CD4-positive, alpha-beta T cell treated with Interleukin-4 for 4 hours (primary cell): ENCODE measurements at regions not wholly inside any gene's neighbourhood (a gene's known extent, or its start where the extent isn't known, plus 50 kb on each side); places are given as distances from the start of the nearest gene placed in this dataset.

Source experiments
- DNase-seq: peaks from one replicate; pipeline ENCODE4 v3.0.0-alpha.2; 2020

DNA sequence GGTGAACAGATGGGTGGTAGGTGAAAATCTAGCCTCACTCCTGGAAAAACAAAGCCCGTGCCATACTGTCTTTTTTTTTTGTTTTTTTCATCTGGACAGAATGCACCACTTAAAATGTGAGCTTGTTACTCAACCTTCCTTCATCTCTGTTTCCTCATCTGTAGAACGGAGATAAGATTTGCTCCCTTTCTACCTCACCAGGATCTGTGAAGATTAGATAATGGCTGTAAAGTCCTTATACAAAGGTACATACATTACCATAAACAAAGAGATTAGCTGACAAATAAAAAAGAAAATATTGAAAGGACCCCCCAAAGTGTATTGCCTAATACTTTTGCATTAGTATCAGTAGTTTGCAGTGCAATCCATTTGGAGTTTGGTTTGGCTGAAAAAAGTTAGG lies 75.4 kb upstream of the ZEB2 start:
- no peak for DNase-seq

DNA sequence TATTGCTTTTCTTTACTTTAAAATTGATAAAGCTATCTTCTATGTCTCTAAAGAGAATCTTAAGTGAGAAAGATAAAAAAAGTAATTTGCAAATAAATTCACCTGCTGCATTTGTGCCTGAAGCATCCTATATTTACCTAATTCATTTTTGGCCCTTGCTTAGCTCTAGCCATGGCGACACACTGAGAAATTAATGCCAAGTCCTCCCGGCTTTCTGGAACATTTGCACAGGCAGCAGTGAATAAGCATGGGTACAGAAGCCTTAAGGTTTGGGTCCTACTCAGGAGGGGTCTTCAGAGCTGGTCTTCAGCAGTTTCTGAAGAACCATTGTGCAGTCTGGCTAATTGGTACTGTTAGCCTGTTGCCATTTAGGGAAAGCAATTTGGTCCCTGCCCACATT lies 73.9 kb upstream of the ZEB2 start:
- DNase-seq, result no peak

DNA sequence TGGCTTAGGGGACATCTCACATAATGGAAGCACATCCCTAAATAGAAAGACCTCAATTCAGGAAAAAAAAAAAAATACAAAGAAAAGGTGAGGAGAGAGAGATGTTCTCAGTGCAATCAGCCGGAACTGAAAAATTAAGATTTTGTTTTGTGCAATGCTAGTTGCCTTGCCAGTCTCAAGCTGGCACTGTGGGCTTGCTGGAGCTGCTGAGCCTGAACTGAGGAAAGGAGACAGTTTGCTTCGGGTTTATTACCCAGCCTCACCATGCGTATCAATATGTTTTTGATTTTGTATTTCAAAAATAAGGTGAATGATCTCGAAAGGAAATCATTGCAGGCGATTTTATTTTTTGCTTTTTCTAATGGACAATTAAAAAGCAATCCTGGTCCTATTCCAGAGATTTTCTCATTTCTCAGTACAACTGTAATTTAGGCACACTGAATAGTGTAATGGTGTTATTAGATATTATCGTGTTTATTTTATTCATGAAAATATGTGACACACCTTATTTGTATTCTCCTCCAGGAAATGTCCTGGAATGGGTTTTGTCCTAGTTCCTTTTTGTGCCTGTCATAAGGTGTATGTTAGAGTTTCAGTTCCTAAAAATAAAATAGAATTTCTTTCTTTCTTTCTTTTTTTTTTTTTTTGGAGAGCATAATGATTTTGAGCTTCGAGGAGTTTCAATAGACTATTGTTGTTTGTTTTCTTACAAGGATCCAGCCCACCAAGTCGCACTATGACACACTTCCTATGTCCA lies 72.8 kb upstream of the ZEB2 start:
- DNase-seq, result no peak

DNA sequence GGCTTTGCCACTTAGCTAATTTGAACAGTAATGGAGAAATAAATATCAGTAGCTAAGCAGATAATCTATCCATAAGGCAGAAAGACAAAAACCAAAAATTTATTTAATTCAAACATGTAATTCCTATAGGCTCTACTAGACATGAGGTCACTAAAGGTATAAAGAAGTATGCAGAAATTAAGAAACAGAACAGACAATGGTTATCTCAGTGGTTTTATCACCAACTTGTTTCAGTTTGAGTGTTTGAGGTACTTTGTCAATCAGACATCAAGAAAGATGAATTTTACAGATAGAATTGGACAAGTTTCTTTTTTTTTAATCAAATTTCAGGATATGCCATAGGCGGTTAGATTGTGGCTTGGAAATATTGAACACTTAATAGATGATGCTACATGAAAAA lies 67.4 kb upstream of the ZEB2 start:
- no peak for DNase-seq

DNA sequence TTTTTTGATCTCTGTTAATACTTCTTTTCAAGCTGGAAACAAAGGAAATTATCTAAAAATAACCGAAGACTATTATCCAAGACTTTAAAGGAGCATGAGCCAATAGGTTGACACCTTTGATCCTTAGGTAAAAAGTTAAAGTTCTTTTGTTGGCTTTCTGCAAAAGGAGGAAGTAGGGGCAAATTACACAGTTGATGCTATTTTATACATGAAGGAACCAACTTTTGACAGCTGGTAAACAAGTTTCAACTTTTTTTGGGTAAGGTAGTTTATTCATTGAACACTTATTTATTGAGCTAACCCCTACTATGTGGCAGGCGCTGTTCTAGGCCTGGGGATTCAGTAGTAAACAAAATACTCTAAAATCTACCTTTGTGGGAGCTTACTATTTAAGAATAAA lies 66.6 kb upstream of the ZEB2 start:
- DNase-seq, result no peak

DNA sequence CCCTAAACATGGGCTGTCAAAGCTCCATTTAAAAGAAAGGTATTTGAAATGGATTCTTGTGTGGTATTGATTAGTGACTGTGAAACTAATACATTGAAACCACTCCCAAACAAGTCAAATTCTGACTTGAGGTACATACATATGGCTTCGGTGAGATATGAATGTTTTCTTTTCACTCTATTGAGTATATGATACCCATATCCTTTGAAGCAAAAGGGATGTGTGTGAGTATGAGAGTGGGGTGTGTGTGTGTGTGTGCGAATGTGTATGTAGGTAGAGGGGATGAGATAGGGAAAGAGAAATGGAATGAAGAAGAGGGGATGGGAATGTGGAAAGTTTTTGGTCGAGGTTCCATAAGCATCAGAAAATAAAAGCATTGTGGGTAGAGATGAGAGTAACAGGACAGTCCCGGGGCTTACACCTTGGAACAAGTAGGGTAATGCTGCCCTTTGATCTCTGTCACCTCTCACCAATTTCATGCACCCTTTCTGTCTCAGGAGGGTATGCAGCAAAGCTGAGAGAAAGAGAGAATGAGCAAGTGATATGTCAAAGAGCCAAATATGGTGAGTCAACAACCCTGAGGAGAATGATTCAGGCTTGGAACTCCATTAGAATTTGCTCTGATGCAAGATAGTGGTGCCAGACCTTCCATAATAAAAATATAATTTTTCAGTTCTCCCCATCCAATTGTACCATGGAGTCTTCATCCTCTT lies 64.0 kb upstream of the ZEB2 start:
- DNase-seq, result no peak

DNA sequence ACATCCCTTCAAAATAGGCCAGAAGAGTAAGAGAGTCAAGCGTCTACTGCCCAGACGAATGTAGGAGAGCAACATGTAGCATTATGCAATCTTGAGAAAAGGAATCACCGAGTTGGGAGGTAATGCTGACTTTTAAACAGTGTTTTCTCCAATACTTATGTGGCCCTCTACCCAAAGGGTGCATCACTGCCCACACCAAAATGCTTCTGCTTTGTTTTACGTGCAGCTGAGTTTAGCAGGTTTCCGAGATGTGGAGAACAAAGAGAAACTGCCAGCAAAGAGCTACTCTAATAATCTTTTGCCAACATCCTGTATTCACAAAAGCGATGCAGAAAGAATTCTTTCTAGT lies 63.4 kb upstream of the ZEB2 start:
- no peak for DNase-seq

DNA sequence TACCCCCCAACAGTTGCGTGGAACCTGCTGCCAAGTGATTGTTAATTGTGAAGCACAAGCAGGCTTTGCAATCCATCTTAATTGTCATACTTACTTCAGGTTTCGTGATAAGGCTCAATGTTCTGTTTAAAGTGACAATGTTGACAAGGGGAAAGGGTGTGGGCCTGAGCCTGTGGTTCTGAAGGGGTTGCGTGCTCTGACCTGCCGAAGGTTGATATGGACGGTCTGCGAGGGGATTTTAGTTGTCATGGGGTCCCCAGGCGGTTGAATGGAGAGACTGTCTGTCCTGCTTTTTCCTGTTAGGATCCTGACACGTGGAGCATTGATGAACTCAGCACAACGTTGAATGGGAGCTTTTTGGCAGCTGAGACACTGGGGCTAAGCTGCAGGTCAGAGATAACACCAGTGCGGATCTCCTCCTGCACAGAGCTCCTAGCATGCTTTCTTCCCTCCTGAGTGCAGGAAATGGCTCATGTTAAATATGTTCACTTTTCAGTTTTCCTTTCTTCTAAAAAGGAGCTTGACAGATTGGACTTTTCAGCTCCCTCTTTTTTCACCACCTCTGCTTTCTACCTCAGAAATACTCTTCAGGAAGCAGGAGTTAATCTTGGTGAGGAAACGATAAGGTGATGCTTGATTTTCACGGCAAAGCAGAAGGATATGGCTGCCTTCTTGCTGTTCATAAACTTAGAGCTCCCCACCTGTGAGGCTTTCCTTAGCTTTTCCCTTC lies 62.9 kb upstream of the ZEB2 start:
- no peak for DNase-seq

DNA sequence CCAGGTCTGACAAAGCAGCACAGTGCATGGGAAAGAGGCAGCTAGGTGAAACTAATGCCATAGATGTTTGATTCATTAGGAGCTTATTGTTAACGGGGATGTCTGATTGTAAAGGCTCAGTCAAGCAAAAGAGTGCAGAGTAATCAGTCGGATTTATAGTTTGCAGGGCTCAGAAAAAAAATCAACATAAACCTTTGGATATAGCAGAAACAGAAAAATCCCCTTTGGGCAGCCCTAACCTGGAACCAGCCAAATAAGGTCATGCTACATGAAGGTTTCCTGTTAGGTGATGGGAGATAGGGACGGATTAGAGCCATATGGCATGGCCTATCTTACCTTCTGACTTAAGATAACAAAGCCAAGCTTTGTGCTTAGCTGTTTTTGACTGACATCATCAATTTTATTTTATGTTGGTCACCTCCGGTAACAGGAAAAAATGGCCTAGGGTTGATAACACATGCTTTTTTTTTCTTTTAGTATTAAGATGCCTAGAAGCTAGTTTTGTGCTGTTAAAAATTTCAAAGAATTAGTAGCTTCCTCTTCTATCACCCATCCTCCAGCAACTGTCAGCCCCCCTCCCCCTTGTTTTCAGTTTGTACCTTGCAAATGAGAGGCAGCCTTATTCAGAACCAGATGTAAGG lies 60.7 kb upstream of the ZEB2 start:
- DNase-seq, result no peak

DNA sequence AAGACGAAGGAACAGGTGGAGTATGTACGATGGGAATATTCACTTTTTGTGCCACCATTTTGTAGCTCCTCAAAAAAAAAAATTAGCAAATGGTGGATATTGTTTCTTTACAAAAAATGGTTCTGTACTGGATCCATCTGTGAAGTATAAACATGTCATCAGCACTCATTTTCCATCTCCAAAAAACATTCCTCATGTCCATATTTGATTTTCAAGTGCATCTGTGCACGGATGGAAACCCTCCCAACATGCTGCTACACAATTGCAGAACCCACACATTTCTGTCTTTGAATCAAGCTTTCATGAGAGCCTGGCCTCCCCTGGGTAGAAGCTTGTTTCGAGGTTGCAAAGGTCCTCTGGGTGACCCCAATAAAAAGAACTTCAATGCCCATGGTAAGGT lies 59.6 kb upstream of the ZEB2 start:
- DNase-seq, result no peak

DNA sequence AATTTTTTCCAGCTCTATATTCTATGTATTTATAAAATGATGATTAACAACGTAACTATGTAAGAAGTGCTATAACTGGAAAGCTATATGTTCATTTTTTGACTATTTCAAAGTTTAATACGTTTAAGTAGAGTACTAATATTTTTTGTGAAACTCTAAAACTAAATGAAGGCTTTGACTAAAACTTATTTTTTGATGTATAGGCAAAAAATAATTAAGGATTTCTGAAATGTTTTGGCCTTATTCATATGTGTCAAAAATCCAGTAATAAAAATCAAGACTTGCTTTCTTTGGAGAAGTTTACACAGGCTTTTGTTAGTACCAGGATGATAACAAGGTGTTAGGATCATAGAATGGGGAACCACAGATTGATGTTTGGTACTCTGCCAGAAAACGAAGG lies 58.2 kb upstream of the ZEB2 start:
- DNase-seq, result no peak

DNA sequence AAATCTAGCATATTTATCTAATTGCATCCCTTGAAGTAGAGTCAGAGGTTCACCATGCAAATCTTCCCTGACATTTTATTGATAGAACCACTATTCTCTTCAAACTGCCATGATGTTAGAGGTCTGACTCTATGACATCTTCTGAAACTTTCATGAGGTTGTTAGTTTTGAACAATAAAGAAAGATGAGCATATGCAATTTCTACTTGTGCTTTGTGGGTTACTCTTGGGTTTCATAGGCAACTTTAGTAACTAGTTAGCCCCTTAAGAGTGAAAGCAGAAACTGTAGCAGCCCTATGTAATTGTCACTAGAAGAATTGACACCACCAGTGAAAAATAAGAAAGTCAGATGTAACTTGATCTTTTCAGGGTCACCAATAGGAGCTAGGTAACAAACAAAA lies 53.1 kb upstream of the ZEB2 start:
- no peak for DNase-seq

DNA sequence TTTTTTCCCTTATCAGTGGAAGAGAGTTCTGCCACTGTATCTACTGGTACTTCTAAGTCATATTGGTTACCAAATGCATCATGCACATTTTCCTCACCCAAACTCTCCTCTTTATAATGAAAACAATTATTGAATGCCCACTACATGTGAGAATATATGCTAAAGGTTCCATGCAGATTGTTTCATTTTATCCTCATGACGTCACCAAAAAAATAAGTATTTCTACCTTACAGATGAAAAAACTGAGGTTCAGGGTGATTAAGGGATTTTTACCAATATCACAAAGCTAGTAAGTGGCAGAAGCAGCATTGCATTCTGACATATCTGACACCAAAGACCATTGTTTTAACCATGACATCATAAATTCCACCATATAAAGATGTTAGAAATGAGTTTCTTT lies 51.9 kb upstream of the ZEB2 start:
- DNase-seq, result no peak

DNA sequence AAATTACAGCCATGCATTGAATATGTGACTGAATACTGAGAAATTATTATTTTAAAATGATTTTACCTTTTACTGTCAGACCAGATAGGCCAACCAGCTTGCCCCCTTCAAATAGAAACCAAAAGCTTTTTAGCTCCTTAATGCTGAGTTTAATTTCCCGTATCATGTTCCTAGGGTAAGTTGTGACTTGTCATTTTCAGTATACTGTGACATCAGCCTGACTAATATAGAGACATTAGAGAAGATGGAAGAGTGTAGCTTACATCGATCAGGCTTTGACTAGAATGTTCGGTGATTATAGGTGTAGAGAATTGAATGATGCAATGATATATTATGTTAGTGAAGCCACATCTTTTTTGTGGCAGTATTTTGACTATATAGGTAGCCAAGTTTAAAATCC lies 50.6 kb upstream of the ZEB2 start:
- peak; percentile 15 for DNase-seq
